ENCODE measurements at regions not wholly inside any gene's neighbourhood (a gene's known extent, or its start where the extent isn't known, plus 50 kb on each side); places are given as distances from the start of the nearest gene placed in this dataset.

- no CpG with 5 or more reads among the region's 2 CpGs for WGBS (ENCODE audit: extremely low coverage, insufficient read length, low lambda C conversion rate)
- DNase-seq = no peak
- H3K27ac Mint-ChIP-seq = no peak overlapping the region
Observed at GRCh38 chr4:85280963-85281362, 194.0 kb upstream of the ARHGAP24 start.

More at GRCh38 chr4:85280963-85281362, 194.0 kb upstream of the ARHGAP24 start:
- Histone ChIP-seq H2BK12ac (ENCODE audit: insufficient read length, low read depth, low read length) (no peak overlapping the region), H3K27me3 (ENCODE audit: insufficient read depth, low read length) (no peaks in the 10 kb centered on the region), H3T11ph (ENCODE audit: low read length) (no peak overlapping the region), H3K18ac (ENCODE audit: insufficient read length, low read depth, low read length) (no peak overlapping the region), H3K4ac (ENCODE audit: low read depth, low read length) (no peak overlapping the region), H3K4me1 (ENCODE audit: insufficient read depth, low read length) (no peaks in the 10 kb centered on the region), H3K4me2 (ENCODE audit: insufficient read depth, insufficient read length, low read length) (no peak overlapping the region), H2BK120ac (ENCODE audit: low read depth, low read length, poor library complexity, severe bottlenecking) (no peak overlapping the region), H3K79me1 (ENCODE audit: insufficient read depth, low read depth, low read length, poor library complexity, severe bottlenecking) (no peaks in the 10 kb centered on the region), H3K27ac (ENCODE audit: insufficient read length, low read depth, low read length) (no peak overlapping the region), H4K20me1 (ENCODE audit: control insufficient read depth, insufficient read depth, insufficient read length) (no peaks in the 10 kb centered on the region), H2BK15ac (ENCODE audit: low read depth, low read length) (no peak overlapping the region), H4K5ac (ENCODE audit: insufficient read length, low read depth, low read length) (no peak overlapping the region), H2BK5ac (ENCODE audit: insufficient read length, low read length) (no peak overlapping the region), H2AFZ (ENCODE audit: low read length) (no peak overlapping the region), H4K8ac (replicated peaks; ENCODE audit: insufficient read length, low read depth, low read length) (no peak overlapping the region), H3K79me2 (ENCODE audit: insufficient read depth, low read length) (no peaks in the 10 kb centered on the region), H4K91ac (ENCODE audit: insufficient read length, low read depth, low read length) (no peak overlapping the region), H2BK20ac (ENCODE audit: low read depth, low read length, poor library complexity, severe bottlenecking) (no peak overlapping the region), H3K9me3 (ENCODE audit: control insufficient read depth, low read depth, low read length) (no peaks in the 10 kb centered on the region), H3K14ac (ENCODE audit: insufficient read depth, low read length) (no peak overlapping the region), H3K23ac (ENCODE audit: insufficient read length, low read depth, low read length) (no peak overlapping the region), H2AK5ac (ENCODE audit: insufficient read length, low read length) (no peak overlapping the region), H3K56ac (ENCODE audit: insufficient read length, low read depth, low read length) (no peak overlapping the region), H3K23me2 (ENCODE audit: insufficient read length, low read depth, low read length, poor library complexity, severe bottlenecking) (no peaks in the 10 kb centered on the region), H3K9ac (ENCODE audit: extremely low read depth, insufficient read length, low read length) (no peak overlapping the region)
- H3K4me3 Mint-ChIP-seq = no peak overlapping the region
- H3K9me3 Mint-ChIP-seq = no peaks in the 10 kb centered on the region
- TF ChIP-seq CTCF (conservative IDR thresholded peaks at IDR 0.05) = no peak
- H3K36me3 Mint-ChIP-seq (ENCODE audit: insufficient read depth in 1 of 3, low read depth in 3 of 3) = no peaks in the 10 kb centered on the region
- no peaks in the 10 kb centered on the region for H3K4me1 Mint-ChIP-seq
- H3K27me3 Mint-ChIP-seq (ENCODE audit: low read depth) = no peaks in the 10 kb centered on the region

Measured in H9 (cell line).